Right hindlimb (tissue), 1 donor: ENCODE measurements at regions not wholly inside any gene's neighbourhood (a gene's known extent, or its start where the extent isn't known, plus 50 kb on each side); places are given as distances from the start of the nearest gene placed in this dataset.
"Not testable (repeated sequence)": the region's sequence is repeated elsewhere in the genome, so short reads cannot be mapped to it uniquely, and the experiment has no call there.

ENCODE experiments used
- DNase-seq: peaks from one replicate; pipeline ENCODE4 v3.0.0-alpha.2; 2018

DNA sequence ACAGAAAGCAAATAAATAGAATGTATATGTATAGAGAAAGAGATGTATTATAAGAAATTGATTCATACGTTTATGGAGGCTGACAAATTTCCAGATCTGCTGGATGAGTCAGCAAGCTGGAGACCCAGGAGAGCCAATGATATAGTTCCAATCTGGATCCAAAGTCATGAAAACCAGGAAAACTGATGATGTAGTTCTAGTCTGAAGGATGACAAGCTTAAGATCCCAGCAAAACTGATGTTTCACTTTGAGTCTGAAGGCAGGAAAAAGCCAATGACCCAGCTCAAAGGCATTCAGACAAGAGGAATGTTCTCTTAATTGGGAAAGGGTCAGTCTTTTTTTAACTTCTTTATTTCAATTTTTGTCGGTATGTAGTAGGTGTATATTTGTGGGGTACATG lies 102.6 kb downstream of the LHFPL1 start:
- no peak for DNase-seq

DNA sequence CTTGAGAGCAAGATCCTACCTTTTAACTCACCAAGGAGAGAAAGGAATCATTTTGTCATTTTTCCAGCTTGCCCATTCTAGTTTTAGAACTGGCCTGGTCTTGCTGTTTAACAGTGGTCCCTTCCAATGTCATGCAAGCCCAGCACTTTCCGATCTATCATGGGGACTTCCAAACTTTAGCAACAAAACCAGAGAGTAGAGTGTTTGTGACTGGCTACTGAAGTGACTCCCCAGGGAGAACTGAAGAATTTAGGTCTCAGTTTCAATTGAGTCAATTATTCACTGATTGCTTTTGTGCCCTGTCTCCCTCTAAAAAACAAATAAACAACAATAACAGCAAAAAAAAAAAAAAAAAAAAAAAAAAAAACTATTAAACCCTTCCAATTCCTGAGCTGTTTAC lies 108.3 kb downstream of the LHFPL1 start:
- no peak for DNase-seq

DNA sequence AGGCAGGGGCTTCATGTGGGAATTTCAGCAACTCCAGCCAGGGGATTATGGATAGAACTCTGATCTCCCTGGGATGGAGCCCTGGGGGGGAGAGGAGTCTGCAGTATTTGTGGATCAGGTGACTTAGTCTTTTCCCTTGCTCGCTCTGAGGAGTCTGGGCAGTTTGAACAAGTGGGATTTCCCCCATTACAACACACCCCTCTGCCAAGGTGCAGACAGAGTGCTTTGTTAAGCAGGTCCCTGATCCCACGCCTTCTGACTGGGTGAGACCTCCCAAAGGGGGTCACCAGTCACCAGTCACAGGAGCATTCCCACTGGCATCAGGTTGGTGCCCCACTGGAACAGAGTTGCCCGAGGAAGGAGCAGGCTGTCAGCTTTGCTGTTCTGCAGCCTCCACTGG lies 123.9 kb downstream of the LHFPL1 start:
- no peak for DNase-seq

DNA sequence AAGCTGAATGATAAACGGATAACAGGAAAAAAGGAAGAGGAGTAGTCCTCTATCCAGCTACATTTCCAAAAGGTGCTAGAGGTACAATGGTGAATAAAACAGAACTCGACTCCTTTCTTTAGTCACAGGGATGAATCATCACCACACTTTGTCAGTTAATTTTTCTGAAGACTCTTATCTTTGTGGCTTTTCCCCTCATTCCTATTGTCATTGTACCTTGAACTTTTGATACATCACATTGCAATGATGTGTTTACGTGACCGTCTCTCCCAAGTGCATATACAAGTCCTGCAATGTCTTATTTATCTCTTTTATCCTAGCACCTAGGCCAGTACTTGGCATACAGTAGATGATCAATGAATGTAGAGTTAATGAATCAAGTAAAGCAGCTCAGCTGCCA lies 134.7 kb downstream of the LHFPL1 start:
- no peak for DNase-seq

DNA sequence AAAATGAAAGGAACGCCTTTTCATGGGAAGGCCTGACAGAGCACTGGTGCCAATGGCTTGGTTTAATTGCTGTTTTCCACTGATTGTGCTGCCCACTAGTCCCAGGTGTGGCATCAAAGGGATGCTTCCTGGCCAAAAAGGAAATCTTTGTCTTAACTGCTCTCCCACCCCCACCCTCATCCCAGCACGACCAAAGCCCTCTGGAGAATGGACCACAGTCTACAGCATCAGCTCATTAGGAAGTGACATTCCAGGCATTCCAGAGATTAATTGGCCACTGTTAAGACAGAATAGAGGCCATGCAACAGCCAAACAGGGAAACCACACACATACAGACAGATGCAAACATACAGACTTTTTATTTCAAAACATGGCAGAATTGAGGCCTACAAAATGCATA lies 143.2 kb downstream of the LHFPL1 start:
- no peak for DNase-seq

DNA sequence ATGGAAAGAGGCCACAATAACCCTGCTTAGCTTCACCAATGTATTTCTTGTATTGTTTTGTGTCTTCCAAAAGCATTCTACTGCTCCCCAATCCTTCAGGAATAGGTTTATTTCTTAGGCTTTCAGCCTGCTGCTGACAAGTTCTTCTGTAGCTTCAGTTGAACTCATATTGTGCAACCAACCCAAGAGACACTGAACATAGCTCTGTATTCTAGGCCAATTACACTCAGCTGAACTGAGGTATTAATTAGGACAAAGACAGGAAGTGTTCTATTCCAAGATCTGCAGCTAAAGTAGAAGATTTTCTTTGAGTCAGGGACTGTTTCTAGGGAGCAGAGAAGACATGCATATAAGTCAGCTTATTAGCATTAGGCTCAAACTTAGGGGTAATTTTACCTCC lies 151.8 kb downstream of the LHFPL1 start:
- DNase-seq: no peak

DNA sequence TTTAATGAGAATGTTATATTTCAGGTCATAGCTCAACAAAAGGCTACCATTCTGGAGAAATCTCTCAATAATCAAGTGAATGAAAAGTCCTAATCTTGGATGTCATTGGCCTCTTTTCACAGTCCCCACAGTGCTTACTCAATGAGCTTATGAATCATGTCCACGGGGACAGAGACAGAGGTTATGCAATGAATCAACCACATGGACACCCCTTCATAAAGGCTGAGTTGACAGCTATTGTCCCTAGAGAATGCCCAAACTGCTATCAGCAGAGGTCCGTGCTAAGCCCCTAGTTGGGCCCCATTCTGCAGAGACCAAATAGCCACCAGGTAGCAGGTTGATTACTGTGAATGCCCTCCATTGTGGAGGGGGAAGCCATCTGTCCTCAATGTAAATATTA lies 158.1 kb downstream of the LHFPL1 start:
- DNase-seq: no peak

DNA sequence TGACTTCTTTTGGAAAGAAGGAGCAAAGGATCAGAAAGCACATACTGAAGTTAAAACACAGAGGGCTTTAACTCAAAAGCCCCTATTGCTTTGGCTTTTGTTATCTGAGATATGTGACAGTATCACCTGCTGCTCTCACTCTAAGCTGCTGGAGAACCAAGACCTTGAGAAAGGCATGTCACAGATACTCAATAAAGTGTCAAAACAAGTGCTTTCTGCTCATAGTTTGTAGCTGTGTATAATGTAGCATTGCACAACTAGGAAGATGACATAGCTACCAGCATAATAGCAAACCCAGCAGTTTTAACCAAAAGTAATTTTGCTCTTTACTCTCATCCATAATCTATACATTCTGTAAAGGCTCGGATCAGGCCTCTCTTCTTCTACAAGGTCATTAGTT lies 159.6 kb downstream of the LHFPL1 start:
- no peak for DNase-seq

DNA sequence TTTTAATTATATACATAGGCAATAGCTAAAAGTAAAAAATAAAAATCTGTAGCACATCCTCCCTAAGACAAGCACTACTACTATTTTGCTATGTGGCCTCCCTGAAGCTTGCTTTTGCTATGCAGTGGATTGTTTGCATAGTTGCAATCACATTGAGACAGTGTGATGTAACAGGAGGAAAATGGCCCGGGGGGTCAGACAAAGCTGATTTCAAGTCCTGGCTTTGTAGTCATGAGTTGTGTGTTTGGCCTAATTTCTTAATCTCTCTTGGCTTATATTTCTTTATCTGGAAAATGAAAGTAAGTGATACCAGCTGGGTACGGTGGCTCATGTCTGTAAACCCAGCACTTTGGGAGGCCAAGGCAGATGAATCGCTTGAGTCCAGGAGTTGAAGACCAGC lies 166.6 kb downstream of the LHFPL1 start:
- DNase-seq: no peak

DNA sequence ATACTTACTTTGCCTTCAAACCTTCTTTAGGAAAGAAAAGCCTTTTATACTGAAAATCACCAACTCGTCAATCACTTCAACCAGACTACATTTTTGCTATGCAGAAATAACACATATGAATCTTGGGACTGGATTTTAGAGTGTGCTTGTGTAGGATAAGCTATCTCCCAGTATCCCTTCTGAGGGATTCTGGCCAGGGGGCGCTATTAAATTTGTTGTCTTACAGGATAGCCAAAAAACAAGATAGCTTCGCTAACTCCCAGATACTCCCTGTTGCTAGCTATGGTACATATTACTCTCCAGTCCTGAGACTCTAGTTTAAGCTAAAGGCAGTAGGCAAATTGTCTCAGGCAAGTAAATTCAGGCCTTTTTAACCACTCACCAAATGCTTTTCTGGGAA lies 167.2 kb downstream of the LHFPL1 start:
- DNase-seq: no peak

DNA sequence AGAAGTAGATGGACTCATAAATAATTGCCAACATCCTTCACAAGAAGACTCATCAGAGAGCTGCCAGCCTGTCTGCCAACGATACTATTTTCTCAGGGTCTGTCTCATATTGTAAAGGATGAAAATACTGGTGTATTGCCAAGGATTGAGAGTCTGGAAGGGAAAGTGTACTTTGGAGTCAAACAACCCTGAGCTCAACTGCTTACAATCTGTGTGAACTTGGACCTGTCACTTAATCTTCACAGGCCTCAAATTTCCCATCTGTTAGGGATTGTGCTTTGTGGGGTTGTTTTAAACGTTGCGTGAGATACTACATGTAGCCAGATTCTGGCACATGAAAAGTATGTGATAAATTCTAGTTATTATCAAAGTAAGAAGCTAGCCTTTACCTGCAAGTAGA lies 169.1 kb downstream of the LHFPL1 start:
- DNase-seq: no peak

DNA sequence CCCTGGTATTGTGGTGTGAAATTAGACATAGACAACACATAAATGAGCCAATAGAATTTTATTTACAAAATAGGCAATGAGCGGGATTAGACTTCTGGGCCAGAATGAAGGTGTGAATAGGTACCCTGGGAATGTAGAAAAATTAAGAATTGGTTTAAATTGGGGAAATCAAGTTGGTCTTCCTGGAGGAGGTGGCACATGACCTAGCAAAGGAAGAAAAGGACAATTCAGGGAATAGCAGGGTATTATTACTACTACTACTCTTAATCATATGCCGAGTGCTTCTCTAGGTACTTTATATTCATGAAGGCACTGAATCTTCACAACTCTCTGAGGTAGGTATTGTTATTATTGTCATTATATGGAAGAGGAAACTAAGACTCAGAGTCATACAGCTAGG lies 202.1 kb downstream of the LHFPL1 start:
- DNase-seq: no peak

DNA sequence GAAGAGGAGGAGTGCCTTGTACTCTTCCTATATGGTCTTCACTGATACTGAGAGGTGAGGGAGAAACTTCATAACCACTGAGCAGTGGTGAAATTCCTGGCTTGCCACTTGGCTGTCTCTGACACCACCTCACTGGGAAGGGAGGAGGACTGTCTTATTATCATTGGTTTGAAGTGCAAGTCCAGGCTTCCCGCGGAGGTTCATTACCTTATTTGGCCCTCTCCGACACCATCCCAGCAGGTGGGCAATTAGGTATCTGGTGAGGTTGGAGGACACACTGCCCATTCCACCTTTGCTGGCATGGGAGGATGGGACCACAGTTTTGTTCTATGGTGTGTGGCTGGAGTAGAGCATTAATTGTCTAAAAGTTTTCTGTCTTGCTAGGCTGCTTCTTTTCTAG lies 206.1 kb downstream of the LHFPL1 start:
- no peak for DNase-seq

DNA sequence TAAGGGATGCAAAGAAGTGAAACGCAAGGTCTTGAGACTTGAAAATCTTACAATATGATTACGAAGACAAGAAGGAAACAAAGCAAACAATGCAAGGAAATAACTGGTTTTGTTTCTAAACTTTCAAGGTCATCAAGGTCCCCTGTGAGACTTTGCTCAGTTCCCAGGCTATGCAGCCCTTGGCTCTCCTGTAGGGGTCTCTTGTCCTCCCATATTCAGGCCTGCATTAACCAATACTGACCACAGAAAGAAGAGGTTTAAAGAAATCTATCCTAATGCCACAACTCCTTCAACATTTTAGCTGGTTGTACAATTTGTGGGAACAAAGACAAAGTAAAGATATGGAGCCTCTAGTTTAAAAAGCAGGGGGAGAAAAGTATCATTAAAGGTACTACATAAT lies 209.2 kb downstream of the LHFPL1 start:
- DNase-seq: no peak

DNA sequence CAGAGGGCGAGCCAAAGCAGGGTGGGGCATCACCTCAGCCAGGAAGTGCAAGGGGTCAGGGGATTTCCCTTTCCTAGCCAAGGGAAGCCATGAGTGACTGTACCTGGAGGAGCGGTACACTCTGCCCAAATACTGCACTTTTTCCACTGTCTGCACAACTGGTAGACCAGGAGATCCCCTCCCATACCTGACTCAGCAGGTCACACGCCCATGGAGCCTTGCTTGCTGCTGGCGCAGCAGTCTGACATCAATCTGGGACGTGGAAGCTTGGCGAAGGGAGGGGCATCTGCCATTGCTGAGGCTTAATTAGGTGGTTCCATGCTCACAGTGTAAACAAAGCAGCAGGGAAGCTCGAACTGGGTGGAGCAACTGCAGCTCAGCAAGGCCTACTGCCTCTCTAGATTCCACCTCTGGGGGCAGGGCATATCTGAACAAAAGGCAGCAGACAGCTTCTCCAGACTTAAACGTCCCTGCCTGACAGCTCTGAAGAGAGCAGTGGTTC lies 217.7 kb downstream of the LHFPL1 start:
- DNase-seq: peak; percentile 9

DNA sequence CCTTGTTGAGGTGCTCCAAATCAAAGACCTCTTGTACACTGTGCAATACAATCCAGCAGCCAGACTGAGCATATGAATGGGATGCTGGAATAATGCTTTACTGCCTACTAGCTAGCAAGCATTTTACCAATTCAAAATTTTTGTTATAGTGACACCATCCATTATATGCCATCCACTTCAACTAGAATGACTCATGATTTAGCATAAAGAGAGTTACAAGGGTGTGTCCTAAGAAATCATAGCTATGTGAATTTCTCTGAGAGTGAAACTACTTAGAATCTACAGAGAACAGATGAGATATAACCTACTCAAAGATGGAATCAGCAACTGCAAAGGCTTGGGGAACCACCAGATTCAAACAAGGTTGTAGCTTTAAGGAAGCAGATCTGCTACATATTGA lies 221.9 kb downstream of the LHFPL1 start:
- DNase-seq: no peak

DNA sequence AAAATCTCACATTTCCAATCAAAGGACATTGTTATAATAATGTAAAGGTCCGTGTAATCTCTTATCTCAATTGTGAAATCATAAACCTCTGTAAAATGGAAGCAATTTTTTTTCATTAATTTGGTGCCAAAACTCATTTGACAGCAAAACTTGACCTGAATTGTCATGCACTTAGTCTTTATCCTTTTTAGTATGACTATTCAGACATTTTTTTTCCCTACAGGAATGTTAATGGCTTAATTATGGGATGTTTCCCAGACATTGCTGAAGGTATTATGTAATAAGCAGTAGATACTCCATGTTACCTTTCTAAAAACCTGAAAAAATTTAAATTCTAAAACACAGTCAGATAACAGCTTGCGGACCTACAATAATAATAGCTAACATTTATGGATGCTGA lies 228.9 kb downstream of the LHFPL1 start:
- DNase-seq: no peak

DNA sequence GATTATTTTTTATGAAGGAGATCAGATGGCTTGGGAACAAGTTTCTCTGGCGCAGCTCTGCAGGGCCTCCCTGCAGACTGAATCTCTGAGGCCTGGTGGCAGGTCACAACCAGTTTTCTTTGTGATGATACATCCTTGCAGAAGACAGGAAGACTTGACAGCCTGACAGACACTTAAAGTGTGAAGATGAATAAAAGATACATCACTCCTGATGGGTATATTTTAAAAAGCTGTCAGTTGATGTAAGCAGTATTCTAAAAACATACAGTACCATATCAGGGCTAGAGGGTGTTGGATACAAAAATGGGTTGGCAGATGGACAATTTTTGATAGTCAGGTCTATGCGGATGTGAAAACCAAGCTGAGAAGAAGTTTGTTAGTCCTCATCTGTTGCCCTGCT lies 239.5 kb downstream of the LHFPL1 start:
- DNase-seq: no peak

DNA sequence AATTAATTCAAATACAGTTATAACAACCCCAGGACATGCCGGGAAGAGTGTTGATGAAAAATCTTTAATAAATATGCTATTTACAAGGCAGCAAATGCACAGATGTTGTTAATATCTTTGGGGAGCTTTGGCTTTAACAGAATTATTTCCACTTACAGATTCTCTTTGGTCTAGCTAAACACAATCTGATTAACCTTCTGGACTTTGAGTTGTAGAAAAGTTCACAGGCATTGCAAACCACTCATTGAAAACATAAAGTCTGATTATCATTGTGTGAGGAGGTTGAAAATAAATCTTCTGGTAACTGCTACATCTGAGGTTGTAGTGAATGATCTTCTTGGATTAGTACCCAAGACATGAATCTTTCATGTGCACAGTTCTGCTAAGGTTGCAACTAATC lies 255.6 kb downstream of the LHFPL1 start:
- DNase-seq: no peak

DNA sequence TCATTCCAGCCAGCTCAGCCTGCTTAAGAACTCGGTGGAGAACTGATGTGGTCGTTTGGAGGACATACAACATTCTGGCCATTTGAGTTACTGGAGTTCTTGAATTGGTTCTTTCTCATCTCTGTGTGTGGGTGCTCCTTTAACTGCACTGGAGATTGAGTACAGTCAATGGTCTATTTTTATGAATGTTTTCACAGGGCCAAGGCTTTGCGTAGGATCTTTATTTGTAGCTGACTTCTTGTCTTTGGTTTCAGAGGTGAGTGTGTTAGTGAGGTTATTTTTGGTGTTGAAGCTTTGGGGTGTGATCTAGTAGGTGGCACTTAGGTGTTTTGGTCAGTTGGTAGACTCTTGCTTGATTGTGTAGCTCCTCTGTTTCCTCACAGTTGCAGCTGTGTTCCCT lies 288.4 kb downstream of the LHFPL1 start:
- no peak for DNase-seq

DNA sequence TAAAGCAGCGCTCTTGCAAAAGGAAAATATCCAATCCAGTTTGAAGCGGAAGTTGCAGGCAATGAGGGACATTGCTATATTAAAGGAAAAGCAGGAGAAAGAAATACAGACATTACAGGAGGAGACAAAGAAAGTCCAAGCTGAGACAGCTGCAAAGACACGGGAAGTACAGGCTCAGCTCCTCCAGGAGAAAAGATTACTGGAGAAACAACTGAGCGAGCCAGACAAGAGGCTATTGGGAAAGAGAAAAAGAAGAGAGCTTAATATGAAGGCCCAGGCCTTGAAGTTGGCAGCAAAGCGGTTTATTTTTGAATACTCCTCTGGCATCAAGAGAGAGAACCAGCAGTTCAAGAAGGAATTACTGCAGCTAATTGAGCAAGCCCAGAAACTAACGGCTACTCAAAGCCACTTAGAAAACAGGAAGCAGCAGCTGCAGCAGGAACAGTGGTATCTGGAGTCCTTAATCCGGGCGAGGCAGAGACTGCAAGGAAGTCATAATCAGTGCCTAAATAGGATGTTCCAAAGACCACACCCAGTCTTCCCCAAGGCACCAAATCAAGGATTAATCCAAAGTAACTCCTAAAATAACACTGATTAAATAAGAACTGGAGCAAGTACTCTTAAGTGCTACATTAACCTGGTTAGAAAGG lies 298.0 kb downstream of the LHFPL1 start:
- DNase-seq: not testable (repeated sequence)

DNA sequence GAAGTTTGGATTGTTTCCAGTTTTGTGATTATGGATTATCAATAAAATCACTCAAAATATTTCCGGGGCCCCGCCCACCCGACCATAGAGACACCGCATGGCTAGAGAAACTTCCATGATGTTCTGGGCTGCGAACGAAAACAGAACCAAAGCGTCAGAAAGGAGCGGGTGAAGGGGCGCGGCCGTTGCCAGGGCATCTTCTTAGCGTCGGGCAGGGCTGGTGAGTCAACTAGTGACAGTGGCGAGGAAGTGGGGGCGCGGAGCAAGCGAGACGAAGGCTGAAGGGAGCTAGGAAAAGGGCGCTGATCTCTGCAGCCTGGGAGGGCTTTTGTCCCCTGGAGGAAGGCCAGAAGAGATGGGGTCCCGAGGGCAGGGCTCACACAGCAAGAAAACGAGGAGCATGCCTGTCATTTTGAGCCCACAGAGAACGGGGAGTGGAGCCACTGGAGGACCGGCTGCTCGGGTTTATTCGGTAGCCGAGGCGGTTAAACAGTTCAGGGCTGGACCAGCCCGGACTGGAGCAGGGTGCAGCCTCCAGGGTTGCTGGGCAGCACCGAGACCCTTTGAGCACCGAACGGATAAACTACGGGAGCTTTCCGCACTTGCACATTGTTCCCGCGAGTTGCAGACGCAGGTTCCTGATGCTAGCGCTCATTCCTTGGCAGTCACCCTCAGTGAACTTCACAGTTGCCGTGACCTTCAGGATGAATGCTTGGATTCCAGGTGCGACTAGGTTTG lies 298.1 kb upstream of the TRPC5 start:
- no peak for DNase-seq

DNA sequence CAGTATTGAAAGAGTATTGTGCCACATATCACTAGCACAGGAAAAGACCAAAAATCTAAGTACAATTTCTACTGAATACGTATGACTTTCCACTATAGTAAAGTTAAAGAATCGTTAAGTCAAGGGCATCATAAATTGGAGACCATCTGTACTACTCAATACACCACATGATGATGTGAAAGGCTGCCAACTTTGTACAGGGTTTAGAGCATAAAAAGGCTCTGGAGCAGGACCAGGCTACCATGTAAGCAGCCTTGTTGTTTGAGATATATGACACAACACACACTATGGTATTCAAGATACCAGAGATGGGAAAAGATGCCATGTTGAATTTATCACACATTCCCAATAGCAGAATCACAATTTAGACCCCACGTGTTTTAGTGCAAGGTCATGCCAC lies 294.9 kb upstream of the TRPC5 start:
- DNase-seq: no peak

DNA sequence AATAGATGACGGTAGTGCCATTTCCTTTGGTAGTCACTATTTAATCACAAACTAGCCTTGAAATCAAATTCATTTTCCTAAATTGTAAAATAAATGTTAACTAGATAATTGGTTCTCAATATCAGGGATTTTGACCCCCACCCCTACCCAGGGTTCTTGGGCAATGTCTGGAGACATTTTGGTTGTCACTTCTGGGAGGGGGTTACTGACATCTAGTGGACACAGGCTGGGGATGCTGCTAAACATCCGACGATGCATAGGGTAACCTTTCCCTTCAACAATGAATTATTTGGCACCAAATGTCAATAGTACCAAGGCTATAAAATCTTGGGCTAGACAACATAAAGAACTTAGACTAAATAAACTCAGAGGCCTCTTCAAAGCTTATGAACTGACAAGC lies 285.8 kb upstream of the TRPC5 start:
- no peak for DNase-seq

DNA sequence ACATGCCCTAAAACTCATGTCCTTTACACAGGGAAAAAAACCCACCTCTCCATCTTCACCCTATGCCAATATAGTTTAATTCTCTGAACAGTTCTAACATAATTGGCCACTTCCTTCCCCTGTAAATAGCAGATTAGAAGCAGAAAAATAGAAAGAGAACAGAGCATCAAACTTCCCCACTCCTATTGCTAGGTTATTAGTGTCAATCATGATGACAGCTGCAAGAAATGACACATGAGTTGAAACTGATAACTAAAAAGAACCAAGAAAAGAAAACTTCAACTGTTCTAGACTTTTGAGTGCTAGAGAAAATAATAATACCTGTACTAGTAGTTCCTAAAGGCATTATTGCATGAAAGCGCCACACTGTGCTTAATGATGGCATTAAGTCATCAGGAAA lies 284.5 kb upstream of the TRPC5 start:
- no peak for DNase-seq
